NCI-H2196 treated with DMSO at 0.1 percent for 48 hours (cell line): ENCODE measurements at regions not wholly inside any gene's neighbourhood (a gene's known extent, or its start where the extent isn't known, plus 50 kb on each side); places are given as distances from the start of the nearest gene placed in this dataset.
"Not testable (repeated sequence)": the region's sequence is repeated elsewhere in the genome, so short reads cannot be mapped to it uniquely, and the experiment has no call there.

Source experiments
- DNase-seq: peaks from one replicate; lab custom pipeline; 2025; ENCODE audit not compliant: unreplicated experiment; lab: John Stamatoyannopoulos, UW

GRCh38 chr7:86209036-86209435 lies 434.7 kb upstream of the GRM3 start:
- no peak for DNase-seq

GRCh38 chr7:86207740-86208139 lies 436.0 kb upstream of the GRM3 start:
- DNase-seq: no peak

GRCh38 chr7:86202833-86203232 lies 440.9 kb upstream of the GRM3 start:
- no peak for DNase-seq

- DNase-seq: no peak
These were observed 441.9 kb upstream of the GRM3 start for GRCh38 chr7:86201767-86202166.

GRCh38 chr7:86199881-86200614 lies 443.7 kb upstream of the GRM3 start:
- DNase-seq: no peak

GRCh38 chr7:86190351-86190750 lies 453.4 kb upstream of the GRM3 start:
- no peak for DNase-seq

- DNase-seq: no peak
These were observed 462.2 kb upstream of the GRM3 start for GRCh38 chr7:86181474-86181873.

GRCh38 chr7:86164827-86165226 lies 478.9 kb upstream of the GRM3 start:
- DNase-seq: no peak

GRCh38 chr7:86158111-86158510 lies 485.6 kb upstream of the GRM3 start:
- no peak for DNase-seq

GRCh38 chr7:86155623-86156022 lies 488.1 kb upstream of the GRM3 start:
- no peak for DNase-seq

GRCh38 chr7:86152926-86153325 lies 490.8 kb upstream of the GRM3 start:
- no peak for DNase-seq

GRCh38 chr7:86149024-86149665 lies 494.6 kb upstream of the GRM3 start:
- DNase-seq: no peak

- no peak for DNase-seq
These were observed 495.2 kb upstream of the GRM3 start for GRCh38 chr7:86148501-86148900.

GRCh38 chr7:86137343-86137742 lies 506.4 kb upstream of the GRM3 start:
- DNase-seq: no peak

- DNase-seq: no peak
These were observed 513.4 kb upstream of the GRM3 start for GRCh38 chr7:86130268-86130667.

GRCh38 chr7:86123476-86123875 lies 520.2 kb upstream of the GRM3 start:
- DNase-seq: no peak

- DNase-seq: no peak
These were observed 549.5 kb upstream of the GRM3 start for GRCh38 chr7:86094166-86094669.

- no peak for DNase-seq
These were observed 552.3 kb upstream of the GRM3 start for GRCh38 chr7:86091369-86091768.

- no peak for DNase-seq
These were observed 554.3 kb upstream of the GRM3 start for GRCh38 chr7:86089455-86089854.

- DNase-seq: not testable (repeated sequence)
These were observed 579.1 kb upstream of the GRM3 start for GRCh38 chr7:86064572-86064971.

- DNase-seq: no peak
These were observed 585.1 kb upstream of the GRM3 start for GRCh38 chr7:86058649-86059048.

- no peak for DNase-seq
These were observed 592.8 kb upstream of the GRM3 start for GRCh38 chr7:86050918-86051317.

GRCh38 chr7:86049910-86050309 lies 593.8 kb upstream of the GRM3 start:
- no peak for DNase-seq
